Mesothelial cell of epicardium (in vitro differentiated cells): ENCODE measurements at regions not wholly inside any gene's neighbourhood (a gene's known extent, or its start where the extent isn't known, plus 50 kb on each side); places are given as distances from the start of the nearest gene placed in this dataset.

Experiments
- DNase-seq, 2 experiments: peaks; one replicate each; pipeline ENCODE4 v3.0.0; 2021; ENCODE audit warnings: low spot score in 2 of 2; ENCODE audit not compliant: unreplicated experiment in 2 of 2
- H3K27ac Mint-ChIP-seq: 2 replicates; pipeline ENCODE4 v1.8.0; 2021; ENCODE audit warnings: mixed read lengths
- H3K27me3 Mint-ChIP-seq: 2 replicates; pipeline ENCODE4 v1.8.0; 2021; ENCODE audit warnings: low read depth, mixed read lengths
- H3K36me3 Mint-ChIP-seq: 2 replicates; pipeline ENCODE4 v1.8.0; 2021; ENCODE audit warnings: mixed read lengths
- H3K4me1 Mint-ChIP-seq: 2 replicates; pipeline ENCODE4 v1.8.0; 2021; ENCODE audit warnings: mixed read lengths
- H3K4me3 Mint-ChIP-seq: 2 replicates; pipeline ENCODE4 v1.8.0; 2021; ENCODE audit warnings: mild to moderate bottlenecking, moderate library complexity, mixed read lengths
- H3K9me3 Mint-ChIP-seq: 2 replicates; pipeline ENCODE4 v1.8.0; 2021; ENCODE audit warnings: mixed read lengths
- TF ChIP-seq, protein P1 (sequence below): fragments of 200-600 bp; sonication (generic); IDR thresholded peaks from one replicate; pipeline ENCODE4 v1.5.0; 2021; ENCODE audit warnings: antibody characterized with exemption; ENCODE audit not compliant: unreplicated experiment

DNA sequence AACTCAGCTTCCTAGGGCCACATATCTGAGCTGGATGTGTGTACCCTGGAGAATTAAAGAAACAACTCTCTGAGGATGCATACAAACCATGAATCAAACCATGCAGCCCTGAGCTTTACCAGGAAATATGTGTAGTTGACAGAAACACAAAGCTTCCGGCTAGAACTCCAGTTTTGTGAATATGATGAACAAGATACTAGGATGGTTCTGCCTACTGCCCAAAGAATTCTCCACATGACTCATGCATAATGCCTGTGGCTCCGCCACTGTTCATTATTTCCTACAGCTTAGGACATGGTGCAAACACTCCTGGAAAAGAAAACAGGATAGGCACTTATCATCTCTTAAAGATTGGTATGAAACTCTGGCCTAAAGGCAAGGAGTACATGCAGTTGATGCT lies 343.4 kb downstream of the DNAH5 start:
- no peak for DNase-seq
- Mint-ChIP-seq H3K27ac (no peak overlapping the region), H3K4me1 (no peaks in the 10 kb centered on the region), H3K27me3 (peaks cover 6% of the 10 kb centered on the region), H3K4me3 (no peak overlapping the region), H3K9me3 (peaks cover 17% of the 10 kb centered on the region), H3K36me3 (no peaks in the 10 kb centered on the region)
- TF ChIP-seq, protein P1, sequence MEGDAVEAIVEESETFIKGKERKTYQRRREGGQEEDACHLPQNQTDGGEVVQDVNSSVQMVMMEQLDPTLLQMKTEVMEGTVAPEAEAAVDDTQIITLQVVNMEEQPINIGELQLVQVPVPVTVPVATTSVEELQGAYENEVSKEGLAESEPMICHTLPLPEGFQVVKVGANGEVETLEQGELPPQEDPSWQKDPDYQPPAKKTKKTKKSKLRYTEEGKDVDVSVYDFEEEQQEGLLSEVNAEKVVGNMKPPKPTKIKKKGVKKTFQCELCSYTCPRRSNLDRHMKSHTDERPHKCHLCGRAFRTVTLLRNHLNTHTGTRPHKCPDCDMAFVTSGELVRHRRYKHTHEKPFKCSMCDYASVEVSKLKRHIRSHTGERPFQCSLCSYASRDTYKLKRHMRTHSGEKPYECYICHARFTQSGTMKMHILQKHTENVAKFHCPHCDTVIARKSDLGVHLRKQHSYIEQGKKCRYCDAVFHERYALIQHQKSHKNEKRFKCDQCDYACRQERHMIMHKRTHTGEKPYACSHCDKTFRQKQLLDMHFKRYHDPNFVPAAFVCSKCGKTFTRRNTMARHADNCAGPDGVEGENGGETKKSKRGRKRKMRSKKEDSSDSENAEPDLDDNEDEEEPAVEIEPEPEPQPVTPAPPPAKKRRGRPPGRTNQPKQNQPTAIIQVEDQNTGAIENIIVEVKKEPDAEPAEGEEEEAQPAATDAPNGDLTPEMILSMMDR, result no peak

DNA sequence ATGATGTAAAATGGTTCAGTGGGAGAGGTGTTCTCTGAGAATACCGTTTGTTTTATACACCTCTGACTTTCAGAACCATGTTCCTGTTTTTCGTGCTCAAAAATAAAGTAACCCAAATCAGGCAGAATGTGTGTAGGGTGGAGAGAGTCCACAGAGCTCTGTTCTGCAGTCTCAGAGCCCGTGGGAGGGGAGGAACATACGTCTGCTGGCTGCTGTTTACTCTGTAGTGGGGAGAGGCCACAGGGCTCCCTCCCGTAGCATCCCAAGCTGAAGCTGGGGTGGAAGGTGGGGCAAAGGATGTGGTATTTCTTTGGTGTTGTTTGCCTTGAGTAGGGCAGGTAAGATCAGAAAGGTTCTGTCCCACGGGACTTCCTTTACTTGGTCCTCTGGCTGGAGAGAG lies 348.5 kb downstream of the DNAH5 start:
- Mint-ChIP-seq H3K4me3 (no peak overlapping the region), H3K27me3 (peaks cover 3% of the 10 kb centered on the region), H3K36me3 (no peaks in the 10 kb centered on the region), H3K4me1 (no peaks in the 10 kb centered on the region), H3K27ac (no peak overlapping the region), H3K9me3 (peaks cover 21% of the 10 kb centered on the region)
- TF ChIP-seq, protein P1, result no peak
- no peak for DNase-seq

DNA sequence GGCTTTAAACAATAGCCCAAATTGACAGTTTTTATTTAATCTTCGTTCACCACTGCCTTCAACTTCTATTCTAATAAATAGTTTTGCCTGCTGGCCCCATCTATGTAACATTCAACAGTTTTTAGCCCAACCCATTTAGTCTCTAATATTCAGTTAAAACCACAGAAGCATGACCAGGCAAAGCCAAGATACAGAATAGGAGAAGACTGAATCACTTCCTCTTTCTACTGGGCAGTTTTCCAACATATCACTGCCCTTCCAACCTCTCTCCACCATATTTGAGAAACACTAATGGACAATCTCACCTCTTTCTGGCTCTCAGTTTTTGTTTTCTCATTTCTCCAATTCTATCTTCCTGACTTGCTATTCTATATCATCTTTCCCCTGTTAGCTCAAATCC lies 352.9 kb downstream of the DNAH5 start:
- Mint-ChIP-seq H3K9me3 (peaks cover 9% of the 10 kb centered on the region), H3K27ac (no peak overlapping the region), H3K4me1 (peaks cover 2% of the 10 kb centered on the region), H3K36me3 (no peaks in the 10 kb centered on the region), H3K27me3 (peaks cover 2% of the 10 kb centered on the region), H3K4me3 (no peak overlapping the region)
- TF ChIP-seq, protein P1, result no peak
- no peak for DNase-seq

- H3K9me3 Mint-ChIP-seq, result no peaks in the 10 kb centered on the region
- H3K36me3 Mint-ChIP-seq, result no peaks in the 10 kb centered on the region
- peaks cover 2% of the 10 kb centered on the region for H3K27me3 Mint-ChIP-seq
- TF ChIP-seq, protein P1, result no peak
- no peak for DNase-seq
- no peak overlapping the region for H3K27ac Mint-ChIP-seq
- H3K4me3 Mint-ChIP-seq, result no peak overlapping the region
- H3K4me1 Mint-ChIP-seq, result peaks cover 2% of the 10 kb centered on the region
Measured at GRCh38 chr5:13585324-13585723, 359.2 kb downstream of the DNAH5 start.

- Mint-ChIP-seq H3K4me3 (no peak overlapping the region), H3K27me3 (no peaks in the 10 kb centered on the region), H3K9me3 (no peaks in the 10 kb centered on the region), H3K27ac (no peak overlapping the region), H3K4me1 (no peaks in the 10 kb centered on the region), H3K36me3 (no peaks in the 10 kb centered on the region)
- DNase-seq, result no peak
- TF ChIP-seq, protein P1, result no peak
Measured at GRCh38 chr5:13581914-13582313, 362.6 kb downstream of the DNAH5 start.

GRCh38 chr5:13581132-13581531 lies 363.4 kb downstream of the DNAH5 start:
- Mint-ChIP-seq H3K36me3 (no peaks in the 10 kb centered on the region), H3K27me3 (no peaks in the 10 kb centered on the region), H3K4me1 (no peaks in the 10 kb centered on the region), H3K4me3 (no peak overlapping the region), H3K9me3 (no peaks in the 10 kb centered on the region), H3K27ac (no peak overlapping the region)
- TF ChIP-seq, protein P1, result no peak
- DNase-seq, result no peak
